IMR-90 (cell line): ENCODE measurements at regions not wholly inside any gene's neighbourhood (a gene's known extent, or its start where the extent isn't known, plus 50 kb on each side); places are given as distances from the start of the nearest gene placed in this dataset.

Experiments
- ATAC-seq: fragments of 200-7000 bp; cut with Tn5 transposase; 2 replicates; pipeline ENCODE4 v1.9.1; 2020; ENCODE audit warnings: low read depth, mild to moderate bottlenecking, moderate library complexity
- BruUV-seq: library from RNA; stranded (reverse); fragments of 400-500 nt; replicated peaks from 2 replicates; lab custom pipeline; 2021; lab: Mats Ljungman, UMichigan
- CTCF ChIA-PET: fragments of 300-600 bp; formaldehyde crosslinking; extraction: SDS; loops from one replicate; lab custom pipeline; 2021; ENCODE audit warnings: antibody characterized with exemption; lab: Yijun Ruan, JAX
- POLR2A ChIA-PET: fragments of 300-600 bp; sonication (Branson Sonifier 250); formaldehyde crosslinking; loops from one replicate; lab custom pipeline; 2022; ENCODE audit warnings: antibody characterized with exemption; ENCODE audit not compliant: unreplicated experiment; lab: Charles Lee
- DNase-seq: peaks from one replicate; pipeline ENCODE4 v3.0.0; 2013
- H2AFZ ChIP-seq: replicated peaks from 2 replicates; pipeline ENCODE3; 2013; ENCODE audit warnings: low read length, mild to moderate bottlenecking; ENCODE audit not compliant: poor library complexity
- H2AK5ac ChIP-seq: 2 replicates; pipeline ENCODE4 v1.6.1; 2013; ENCODE audit warnings: low read depth, low read length, inconsistent platforms
- H2AK9ac ChIP-seq: replicated peaks from 2 replicates; pipeline ENCODE3; 2013; ENCODE audit warnings: mild to moderate bottlenecking, low read depth, low read length, moderate library complexity; ENCODE audit not compliant: poor library complexity
- H2BK120ac ChIP-seq: 2 replicates; pipeline ENCODE4 v1.6.1; 2013; ENCODE audit warnings: low read depth, low read length, inconsistent platforms
- H2BK15ac ChIP-seq: 3 replicates; pipeline ENCODE4 v1.6.1; 2013; ENCODE audit warnings: low read depth, low read length, inconsistent platforms
- H2BK20ac ChIP-seq: 2 replicates; pipeline ENCODE4 v1.6.1; 2013; ENCODE audit warnings: low read depth, mild to moderate bottlenecking, inconsistent platforms, low read length, moderate library complexity
- H2BK5ac ChIP-seq: 2 replicates; pipeline ENCODE4 v1.6.1; 2013; ENCODE audit warnings: mild to moderate bottlenecking, low read depth, low read length, inconsistent platforms; ENCODE audit not compliant: poor library complexity, severe bottlenecking
- H3K14ac ChIP-seq: replicated peaks from 2 replicates; pipeline ENCODE4 v1.6.1; 2013; ENCODE audit warnings: low read depth, low read length, inconsistent platforms
- H3K18ac ChIP-seq: 2 replicates; pipeline ENCODE4 v1.6.1; 2013; ENCODE audit warnings: low read depth, low read length, control low read depth
- H3K23ac ChIP-seq: 2 replicates; pipeline ENCODE4 v1.6.1; 2013; ENCODE audit warnings: low read depth, low read length, inconsistent platforms
- H3K27ac ChIP-seq: 2 replicates; pipeline ENCODE4 v1.5.1; 2013; ENCODE audit warnings: mild to moderate bottlenecking, control low read depth, low read length; ENCODE audit not compliant: insufficient read depth
- H3K27me3 ChIP-seq: 2 replicates; pipeline ENCODE4 v1.6.1; 2013; ENCODE audit warnings: low read length; ENCODE audit not compliant: control insufficient read depth, insufficient read depth
- H3K36me3 ChIP-seq: 2 replicates; pipeline ENCODE4 v1.6.1; 2013; ENCODE audit warnings: low read length, mixed read lengths; ENCODE audit not compliant: control insufficient read depth, insufficient read depth
- H3K4ac ChIP-seq: 2 replicates; pipeline ENCODE4 v1.6.1; 2013; ENCODE audit warnings: low read depth, low read length, inconsistent platforms
- H3K4me1 ChIP-seq: 2 replicates; pipeline ENCODE4 v1.6.1; 2013; ENCODE audit warnings: low read length, mixed read lengths; ENCODE audit not compliant: control insufficient read depth, insufficient read depth
- H3K4me2 ChIP-seq: 2 replicates; pipeline ENCODE4 v1.6.1; 2013; ENCODE audit warnings: low read depth, mild to moderate bottlenecking, control low read depth, low read length, moderate library complexity
- H3K4me3 ChIP-seq: 2 replicates; pipeline ENCODE4 v1.5.1; 2013; ENCODE audit warnings: low read depth, mild to moderate bottlenecking, control low read depth, low read length, moderate library complexity; ENCODE audit not compliant: insufficient read depth
- H3K56ac ChIP-seq: 2 replicates; pipeline ENCODE4 v1.6.1; 2013; ENCODE audit warnings: low read length, inconsistent platforms; ENCODE audit not compliant: insufficient read depth; ENCODE audit errors: extremely low read depth
- H3K79me1 ChIP-seq, 2 experiments: 2 replicates each; pipeline ENCODE4 v1.6.1; 2013; ENCODE audit warnings: low read length in 2 of 2, inconsistent platforms in 1 of 2, low read depth in 1 of 2
- H3K9ac ChIP-seq: 2 replicates; pipeline ENCODE4 v1.6.1; 2013; ENCODE audit warnings: low read depth, low read length, control low read depth
- H3K9me1 ChIP-seq: 2 replicates; pipeline ENCODE4 v1.6.1; 2013; ENCODE audit warnings: low read length, inconsistent platforms; ENCODE audit not compliant: insufficient read depth
- H3K9me3 ChIP-seq: 2 replicates; pipeline ENCODE4 v1.6.1; 2013; ENCODE audit warnings: low read length; ENCODE audit not compliant: control insufficient read depth, insufficient read depth
- H4K20me1 ChIP-seq: 2 replicates; pipeline ENCODE4 v1.6.1; 2013; ENCODE audit warnings: low read length, inconsistent platforms; ENCODE audit not compliant: insufficient read depth
- H4K5ac ChIP-seq: 2 replicates; pipeline ENCODE4 v1.6.1; 2013; ENCODE audit warnings: mild to moderate bottlenecking, low read depth, low read length, control low read depth
- H4K8ac ChIP-seq, 2 experiments: 2 replicates each; pipeline ENCODE4 v1.6.1; 2013; ENCODE audit warnings: low read depth in 2 of 2, low read length in 2 of 2, control low read depth in 1 of 2, inconsistent platforms in 1 of 2
- H4K91ac ChIP-seq: 2 replicates; pipeline ENCODE4 v1.6.1; 2013; ENCODE audit warnings: low read depth, low read length, inconsistent platforms; ENCODE audit not compliant: insufficient read depth
- CEBPB ChIP-seq: IDR thresholded peaks from 2 replicates; pipeline ENCODE4 v1.6.1; 2012; ENCODE audit warnings: low read depth, low read length, improper control_type of control experiment
- FOS ChIP-seq: fragments of 150-350 bp; IDR thresholded peaks from 2 replicates; pipeline ENCODE4 v1.6.1; 2016; ENCODE audit warnings: low read depth, low read length
- MAFK ChIP-seq: IDR thresholded peaks from 2 replicates; pipeline ENCODE4 v1.6.1; 2012; ENCODE audit warnings: low read depth, low read length, improper control_type of control experiment
- MAZ ChIP-seq: IDR thresholded peaks from 2 replicates; pipeline ENCODE4 v1.6.1; 2012; ENCODE audit warnings: low read depth, mild to moderate bottlenecking, low read length, improper control_type of control experiment, moderate library complexity, borderline replicate concordance
- NFE2L2 ChIP-seq: fragments of 150-350 bp; IDR thresholded peaks from 2 replicates; pipeline ENCODE4 v1.6.1; 2016; ENCODE audit warnings: low read depth, mild to moderate bottlenecking, low read length
- POLR2A ChIP-seq: IDR thresholded peaks from 2 replicates; pipeline ENCODE4 v1.6.1; 2012; ENCODE audit warnings: mild to moderate bottlenecking, low read depth, low read length
- RCOR1 ChIP-seq: IDR thresholded peaks from 2 replicates; pipeline ENCODE4 v1.6.1; 2012; ENCODE audit warnings: mild to moderate bottlenecking, low read length, improper control_type of control experiment; ENCODE audit not compliant: insufficient replicate concordance
- RFX5 ChIP-seq: IDR thresholded peaks from 2 replicates; pipeline ENCODE4 v1.8.0; 2012; ENCODE audit warnings: low read depth, mild to moderate bottlenecking, low read length, moderate library complexity
- SMC3 ChIP-seq: fragments of 150-350 bp; IDR thresholded peaks from 2 replicates; pipeline ENCODE4 v1.6.1; 2016; ENCODE audit warnings: low read depth, mild to moderate bottlenecking, antibody characterized with exemption, low read length, moderate library complexity
- USF2 ChIP-seq: fragments of 150-350 bp; IDR thresholded peaks from 2 replicates; pipeline ENCODE4 v1.6.1; 2017; ENCODE audit warnings: mild to moderate bottlenecking, antibody characterized with exemption, low read length, low read depth
- WGBS, 2 experiments: methylation state at CpG; one replicate each; pipeline versions ENCODE4 v1.1.5 to v1.1.7; 2013; ENCODE audit warnings: missing lambda C conversion rate in 2 of 2; ENCODE audit not compliant: insufficient read length in 1 of 2; ENCODE audit errors: extremely low coverage in 2 of 2; 5-methylcytosine and 5-hydroxymethylcytosine counted together
- dilution Hi-C: fragments of 300-500 bp; cut with HindIII; formaldehyde crosslinking; loops from one replicate; pipeline ENCODE4 v1.14.3; 2018; ENCODE audit warnings: low sequenced_read_pairs; ENCODE audit not compliant: unreplicated experiment
- in situ Hi-C: fragments of 300-500 bp; cut with MboI; formaldehyde crosslinking; loops from 3 replicates; pipeline ENCODE4 v1.14.3; 2019; ENCODE audit warnings: low sequenced_read_pairs, inconsistent platforms, mixed read lengths
- intact Hi-C: fragments of 100-400 bp; cut with micrococcal nuclease; formaldehyde crosslinking; loops from 2 replicates; pipeline ENCODE4 v1.10.0; 2022

- BruUV-seq: no TSS peak
Observed at GRCh38 chr2:34663314-34663713, 1064.2 kb upstream of the FAM98A start.

More at GRCh38 chr2:34663314-34663713, 1064.2 kb upstream of the FAM98A start:
- Histone ChIP-seq H2BK120ac (no peak overlapping the region), H3K9me1 (no peaks in the 10 kb centered on the region), H2AFZ (no peak overlapping the region), H2AK5ac (no peak overlapping the region), H3K9me3 (peaks cover 5% of the 10 kb centered on the region), H4K8ac (no peak overlapping the region), H4K91ac (no peak overlapping the region), H3K56ac (no peak overlapping the region), H4K20me1 (no peaks in the 10 kb centered on the region), H3K4me1 (no peaks in the 10 kb centered on the region), H2BK20ac (no peak overlapping the region), H3K27me3 (no peaks in the 10 kb centered on the region), H3K18ac (no peak overlapping the region), H3K4me2 (no peak overlapping the region), H3K4me3 (no peak overlapping the region), H3K27ac (no peak overlapping the region), H2BK15ac (no peak overlapping the region), H2AK9ac (no peak overlapping the region), H3K23ac (no peak overlapping the region), H3K14ac (no peak overlapping the region), H2BK5ac (no peak overlapping the region), H3K9ac (no peak overlapping the region), H3K36me3 (no peaks in the 10 kb centered on the region), H3K79me1 (no peaks in the 10 kb centered on the region), H3K4ac (no peak overlapping the region), H4K5ac (no peak overlapping the region)
- ChIA-PET CTCF (no interaction called here), POLR2A (no interaction called here)
- TF ChIP-seq MAZ (no peak), MAFK (no peak), USF2 (no peak), CEBPB (no peak), RFX5 (no peak), NFE2L2 (no peak), FOS (no peak), RCOR1 (no peak), SMC3 (no peak), POLR2A (no peak)
- DNase-seq (no peak), ATAC-seq (no peak)
- no CpG with 5 or more reads among the region's 2 CpGs for WGBS, 2 experiments
- intact Hi-C loops (no loop called here), in situ Hi-C loops (no loop called here), dilution Hi-C loops (no loop called here)
